Endothelial cell of umbilical vein (primary cell): ENCODE measurements at regions not wholly inside any gene's neighbourhood (a gene's known extent, or its start where the extent isn't known, plus 50 kb on each side); places are given as distances from the start of the nearest gene placed in this dataset.

Experiments
- BruUV-seq: library from RNA; stranded (reverse); fragments of 400-500 nt; replicated peaks from 2 replicates; lab custom pipeline; 2021; lab: Mats Ljungman, UMichigan
- CTCF ChIA-PET: fragments of 300-600, 350-600 bp; sonication (Branson Sonifier 250); formaldehyde crosslinking; loops from one replicate; lab custom pipeline; 2021; ENCODE audit warnings: antibody characterized with exemption, inconsistent platforms; lab: Charles Lee
- POLR2A ChIA-PET: fragments of 300-600, 350-600 bp; sonication (Branson Sonifier 250); formaldehyde crosslinking; loops from one replicate; lab custom pipeline; 2021; ENCODE audit warnings: antibody characterized with exemption, inconsistent platforms; lab: Charles Lee
- DNase-seq: peaks from one replicate; pipeline ENCODE4 v3.0.0-alpha.2; 2011; ENCODE audit warnings: low read depth, low spot score
- FAIRE-seq: peaks from 2 replicates; lab custom pipeline; 2011; peaks lifted over from hg19 to GRCh38; lab: Jason Lieb, UNC
- H2AFZ ChIP-seq: 2 replicates; pipeline ENCODE4 v1.6.0; 2012; ENCODE audit warnings: low read depth, low read length, control low read depth, inconsistent platforms
- H3K27ac ChIP-seq: 2 replicates; pipeline ENCODE4 v1.5.1; 2011; ENCODE audit warnings: low read depth, mild to moderate bottlenecking, control low read depth, low read length, moderate library complexity; ENCODE audit not compliant: insufficient read depth
- H3K27me3 ChIP-seq, 2 experiments: 2 replicates each; pipeline versions ENCODE4 v1.6.0 to v1.6.1; 2011; ENCODE audit warnings: low read length in 2 of 2, mixed read lengths in 1 of 2; ENCODE audit not compliant: control insufficient read depth in 2 of 2, insufficient read depth in 2 of 2
- H3K36me3 ChIP-seq, 2 experiments: 2 replicates in 1 of 2; 3 replicates in 1 of 2; pipeline ENCODE4 v1.5.1; 2011; ENCODE audit warnings: low read length in 2 of 2, mild to moderate bottlenecking in 1 of 2, moderate library complexity in 1 of 2; ENCODE audit not compliant: control insufficient read depth in 2 of 2, insufficient read depth in 2 of 2; ENCODE audit errors: extremely low read depth in 1 of 2
- H3K4me1 ChIP-seq: 3 replicates; pipeline ENCODE4 v1.5.1; 2011; ENCODE audit warnings: mild to moderate bottlenecking, low read length; ENCODE audit not compliant: control insufficient read depth, insufficient read depth; ENCODE audit errors: extremely low read depth
- H3K4me2 ChIP-seq: 2 replicates; pipeline ENCODE4 v1.6.1; 2011; ENCODE audit warnings: low read length, control low read depth, mixed read lengths; ENCODE audit not compliant: insufficient read depth
- H3K4me3 ChIP-seq, 3 experiments: fragments of 200-600 bp in 1 of 3; sonication (generic), shearing (Covaris generic) in 1 of 3; replicated peaks in 1 of 3; 2 replicates each; pipeline ENCODE4 v1.5.1; 2011 to 2016; ENCODE audit warnings: control low read depth in 3 of 3, low read length in 3 of 3, mild to moderate bottlenecking in 2 of 3, inconsistent platforms in 1 of 3, low read depth in 1 of 3, moderate library complexity in 1 of 3; ENCODE audit not compliant: insufficient read depth in 1 of 3
- H3K79me2 ChIP-seq: 2 replicates; pipeline ENCODE4 v1.6.0; 2012; ENCODE audit warnings: low read length, inconsistent platforms; ENCODE audit not compliant: control insufficient read depth, insufficient read depth
- H3K9ac ChIP-seq: replicated peaks from 2 replicates; pipeline ENCODE3; 2011; ENCODE audit warnings: low read length, control low read depth; ENCODE audit not compliant: insufficient read depth; ENCODE audit errors: extremely low read depth
- H3K9me1 ChIP-seq: replicated peaks from 3 replicates; pipeline ENCODE4 v1.6.0; 2011; ENCODE audit warnings: mild to moderate bottlenecking, low read length; ENCODE audit not compliant: control insufficient read depth, insufficient read depth; ENCODE audit errors: extremely low read depth
- H3K9me3 ChIP-seq: replicated peaks from 2 replicates; pipeline ENCODE4 v1.5.1; 2012; ENCODE audit warnings: low read length, inconsistent platforms; ENCODE audit not compliant: control insufficient read depth, insufficient read depth
- H4K20me1 ChIP-seq: replicated peaks from 2 replicates; pipeline ENCODE3; 2011; ENCODE audit warnings: mild to moderate bottlenecking, low read length; ENCODE audit not compliant: control insufficient read depth, insufficient read depth; ENCODE audit errors: extremely low read depth
- CTCF ChIP-seq, 2 donors: IDR thresholded peaks; 1 replicate in 1 of 2; 2 replicates in 1 of 2; pipeline ENCODE4 v1.5.1; 2011; ENCODE audit warnings: low read length in 2 of 2, mild to moderate bottlenecking in 2 of 2, moderate library complexity in 2 of 2, control low read depth in 1 of 2, inconsistent platforms in 1 of 2, low read depth in 1 of 2; ENCODE audit not compliant: insufficient read depth in 1 of 2; ENCODE audit errors: extremely low read depth in 1 of 2
- EZH2 ChIP-seq: IDR thresholded peaks from 2 replicates; pipeline ENCODE4 v1.6.1; 2012; ENCODE audit warnings: borderline replicate concordance, low read depth, mild to moderate bottlenecking, moderate library complexity, low read length, inconsistent platforms; ENCODE audit not compliant: severe bottlenecking
- FOS ChIP-seq: IDR thresholded peaks from 2 replicates; pipeline ENCODE4 v1.6.1; 2011; ENCODE audit warnings: mild to moderate bottlenecking, low read length, moderate library complexity, borderline replicate concordance; ENCODE audit not compliant: insufficient read depth
- GATA2 ChIP-seq: IDR thresholded peaks from 2 replicates; pipeline ENCODE4 v1.7.0; 2011; ENCODE audit warnings: low read depth, mild to moderate bottlenecking, moderate library complexity, mixed read lengths, low read length; ENCODE audit not compliant: insufficient read length, insufficient read depth
- JUN ChIP-seq: IDR thresholded peaks from 2 replicates; pipeline ENCODE4 v1.6.1; 2011; ENCODE audit warnings: borderline replicate concordance, low read depth; ENCODE audit not compliant: insufficient read length, insufficient read depth
- MYC ChIP-seq: IDR thresholded peaks from one replicate; pipeline ENCODE4 v1.6.1; 2011; ENCODE audit warnings: mild to moderate bottlenecking, low read depth, low read length
- POLR2A ChIP-seq: IDR thresholded peaks from 2 replicates; pipeline ENCODE4 v1.6.1; 2012; ENCODE audit warnings: low read depth, mild to moderate bottlenecking, control low read depth, low read length
- POLR2AphosphoS5 ChIP-seq: IDR thresholded peaks from 2 replicates; pipeline ENCODE4 v1.6.1; 2012; ENCODE audit warnings: low read depth, mild to moderate bottlenecking, control low read depth, low read length, moderate library complexity; ENCODE audit not compliant: insufficient read depth
- dilution Hi-C: fragments of 300-500 bp; cut with MboI; formaldehyde crosslinking; loops from one replicate; pipeline ENCODE4 v1.15.0; 2019; ENCODE audit warnings: low sequenced_read_pairs; ENCODE audit not compliant: extremely low pct_ligation_motif_present
- intact Hi-C: fragments of 100-400 bp; cut with micrococcal nuclease; formaldehyde crosslinking; loops from one replicate; pipeline ENCODE4 v1.10.0; 2022
- TF ChIP-seq, protein P1 (sequence below): IDR thresholded peaks from 2 replicates; pipeline ENCODE4 v1.6.1; 2011; ENCODE audit not compliant: insufficient read depth, insufficient read length

GRCh38 chr18:70827632-70828031 is 538.8 kb downstream of the SOCS6 start:
- Histone ChIP-seq H3K36me3 (no peaks in the 10 kb centered on the region), H3K27ac (no peak overlapping the region), H4K20me1 (no peaks in the 10 kb centered on the region), H3K27me3 (no peaks in the 10 kb centered on the region), H3K9me3 (no peaks in the 10 kb centered on the region), H3K4me2 (no peak overlapping the region), H3K9me1 (no peaks in the 10 kb centered on the region), H2AFZ (no peak overlapping the region), H3K79me2 (no peaks in the 10 kb centered on the region), H3K9ac (no peak overlapping the region), H3K4me3 (no peak overlapping the region), H3K4me1 (no peaks in the 10 kb centered on the region)
- TF ChIP-seq, protein P1, sequence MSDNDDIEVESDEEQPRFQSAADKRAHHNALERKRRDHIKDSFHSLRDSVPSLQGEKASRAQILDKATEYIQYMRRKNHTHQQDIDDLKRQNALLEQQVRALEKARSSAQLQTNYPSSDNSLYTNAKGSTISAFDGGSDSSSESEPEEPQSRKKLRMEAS, result no peak
- no peak for TF ChIP-seq CTCF (IDR thresholded peaks at IDR 0.05; ENCODE audit: extremely low read depth in 1 of 2, insufficient read depth in 1 of 2, low read depth in 1 of 2, low read length in 2 of 2)
- TF ChIP-seq FOS, result no peak
- no peak for TF ChIP-seq EZH2
- no peak for TF ChIP-seq MYC
- no peak for TF ChIP-seq POLR2A
- no peak for TF ChIP-seq GATA2
- TF ChIP-seq JUN, result no peak
- no peak for TF ChIP-seq POLR2AphosphoS5
- ChIA-PET POLR2A (no interaction called here), CTCF (no interaction called here)
- dilution Hi-C loops, result no loop called here
- no peak for DNase-seq
- no peak for FAIRE-seq
- intact Hi-C loops, result no loop called here
- no TSS peak for BruUV-seq
